ENCODE measurements at regions not wholly inside any gene's neighbourhood (a gene's known extent, or its start where the extent isn't known, plus 50 kb on each side); places are given as distances from the start of the nearest gene placed in this dataset.
A peak's percentile ranks its signal among the peaks of the same experiment; 100 is the strongest.

- peak overlapping the region; percentile 23 for H3K4me3 ChIP-seq (ENCODE audit: low read depth, low read length)
- TF ChIP-seq, protein P1, sequence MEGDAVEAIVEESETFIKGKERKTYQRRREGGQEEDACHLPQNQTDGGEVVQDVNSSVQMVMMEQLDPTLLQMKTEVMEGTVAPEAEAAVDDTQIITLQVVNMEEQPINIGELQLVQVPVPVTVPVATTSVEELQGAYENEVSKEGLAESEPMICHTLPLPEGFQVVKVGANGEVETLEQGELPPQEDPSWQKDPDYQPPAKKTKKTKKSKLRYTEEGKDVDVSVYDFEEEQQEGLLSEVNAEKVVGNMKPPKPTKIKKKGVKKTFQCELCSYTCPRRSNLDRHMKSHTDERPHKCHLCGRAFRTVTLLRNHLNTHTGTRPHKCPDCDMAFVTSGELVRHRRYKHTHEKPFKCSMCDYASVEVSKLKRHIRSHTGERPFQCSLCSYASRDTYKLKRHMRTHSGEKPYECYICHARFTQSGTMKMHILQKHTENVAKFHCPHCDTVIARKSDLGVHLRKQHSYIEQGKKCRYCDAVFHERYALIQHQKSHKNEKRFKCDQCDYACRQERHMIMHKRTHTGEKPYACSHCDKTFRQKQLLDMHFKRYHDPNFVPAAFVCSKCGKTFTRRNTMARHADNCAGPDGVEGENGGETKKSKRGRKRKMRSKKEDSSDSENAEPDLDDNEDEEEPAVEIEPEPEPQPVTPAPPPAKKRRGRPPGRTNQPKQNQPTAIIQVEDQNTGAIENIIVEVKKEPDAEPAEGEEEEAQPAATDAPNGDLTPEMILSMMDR (conservative IDR thresholded peaks at IDR 0.05; ENCODE audit: low read depth, low read length) = no peak
- DNase-seq (ENCODE audit: low read depth) = no peak
These were observed 105.0 kb upstream of the PRB2 start for GRCh38 chr12:11500188-11500860.

DNA sequence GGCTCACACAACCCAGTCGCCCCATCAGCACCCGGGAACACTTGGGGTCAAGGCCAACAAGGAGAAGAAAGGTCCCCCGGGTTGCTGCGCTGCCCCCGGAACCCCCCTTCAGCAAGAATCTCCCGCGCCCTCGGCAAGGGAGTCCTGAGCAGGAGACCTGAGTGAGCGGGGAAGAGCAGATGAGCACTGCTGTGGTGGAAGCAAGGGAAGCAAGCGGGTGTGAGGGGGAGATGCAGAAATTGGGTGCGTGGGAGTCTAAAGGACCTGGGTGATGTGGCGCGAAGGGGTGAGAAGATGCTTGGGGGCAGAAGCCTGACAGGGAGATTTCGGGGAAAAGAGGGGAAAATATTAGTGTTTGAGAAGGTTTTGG, 105.5 kb upstream of the PRB2 start:
- no peak overlapping the region for H3K4me3 ChIP-seq (ENCODE audit: low read depth, low read length)
- TF ChIP-seq, protein P1 (conservative IDR thresholded peaks at IDR 0.05; ENCODE audit: low read depth, low read length) = no peak
- no peak for DNase-seq (ENCODE audit: low read depth)

DNA sequence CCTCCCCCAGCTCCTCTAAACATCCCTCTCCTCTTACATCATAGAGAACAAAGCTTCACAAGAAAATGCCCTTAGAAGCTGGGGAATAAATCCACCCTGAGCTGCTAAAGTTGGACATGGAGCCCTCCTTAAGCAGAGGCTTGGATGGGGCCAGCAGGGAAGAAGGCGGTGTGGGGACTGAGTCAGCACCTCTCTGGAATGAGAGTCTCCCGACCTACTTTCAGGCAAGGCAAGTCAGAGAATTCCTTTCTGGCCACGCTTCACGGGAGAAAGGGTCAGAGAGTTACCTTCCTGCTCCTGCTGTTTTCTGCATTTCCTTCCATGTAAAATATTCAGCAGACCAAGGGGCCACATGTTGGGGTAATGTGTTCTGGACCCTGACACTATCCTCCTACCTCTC, 113.3 kb upstream of the PRB2 start:
- TF ChIP-seq, protein P1 (conservative IDR thresholded peaks at IDR 0.05; ENCODE audit: low read depth, low read length) = no peak
- DNase-seq (ENCODE audit: low read depth) = peak; percentile 57

DNA sequence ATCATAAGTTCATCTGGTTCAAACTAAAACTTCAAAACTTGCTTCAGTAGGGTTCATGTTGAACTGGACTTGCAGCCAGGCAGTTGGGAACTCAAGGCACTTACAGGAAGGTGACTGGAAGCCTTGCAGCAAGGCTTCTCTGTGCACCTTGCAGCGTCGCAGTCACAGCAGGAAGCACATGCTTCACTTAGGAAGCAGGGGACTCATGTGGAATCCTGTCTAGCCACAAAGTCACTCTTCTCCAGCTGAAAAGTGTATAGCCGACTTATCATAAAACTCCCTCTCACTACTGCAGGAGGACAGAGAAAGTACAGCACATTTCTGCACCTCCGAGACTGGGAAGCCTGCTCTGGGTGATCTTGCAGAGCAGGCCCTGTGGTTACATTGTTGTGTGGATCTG, 114.0 kb upstream of the PRB2 start:
- H3K4me3 ChIP-seq (ENCODE audit: low read depth, low read length) = no peak overlapping the region
- TF ChIP-seq, protein P1 (conservative IDR thresholded peaks at IDR 0.05; ENCODE audit: low read depth, low read length) = no peak
- no peak for DNase-seq (ENCODE audit: low read depth)

More for the DNA sequence above, 113.3 kb upstream of the PRB2 start:
- H3K4me3 ChIP-seq (ENCODE audit: low read depth, low read length) = no peak overlapping the region

DNA sequence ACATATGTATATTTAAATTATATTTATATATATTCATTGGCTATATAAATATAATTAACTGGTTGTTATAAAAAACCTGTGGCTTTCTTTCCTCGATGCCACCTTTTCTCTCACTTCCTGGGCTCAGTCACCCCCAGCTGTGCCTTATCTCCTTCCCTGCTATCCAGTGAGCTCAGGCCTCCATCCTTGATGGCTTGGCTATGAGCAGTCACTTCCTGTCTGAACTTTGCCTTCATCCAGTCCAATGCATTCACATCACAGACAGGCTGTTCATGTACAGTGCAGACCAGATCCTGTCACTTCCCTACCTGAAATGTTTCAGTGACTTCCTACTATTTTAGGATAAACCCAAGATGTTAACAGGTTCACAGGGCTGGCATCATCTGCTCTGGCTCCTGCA, 115.3 kb upstream of the PRB2 start:
- TF ChIP-seq, protein P1 (conservative IDR thresholded peaks at IDR 0.05; ENCODE audit: low read depth, low read length) = no peak
- no peak overlapping the region for H3K4me3 ChIP-seq (ENCODE audit: low read depth, low read length)
- no peak for DNase-seq (ENCODE audit: low read depth)

DNA sequence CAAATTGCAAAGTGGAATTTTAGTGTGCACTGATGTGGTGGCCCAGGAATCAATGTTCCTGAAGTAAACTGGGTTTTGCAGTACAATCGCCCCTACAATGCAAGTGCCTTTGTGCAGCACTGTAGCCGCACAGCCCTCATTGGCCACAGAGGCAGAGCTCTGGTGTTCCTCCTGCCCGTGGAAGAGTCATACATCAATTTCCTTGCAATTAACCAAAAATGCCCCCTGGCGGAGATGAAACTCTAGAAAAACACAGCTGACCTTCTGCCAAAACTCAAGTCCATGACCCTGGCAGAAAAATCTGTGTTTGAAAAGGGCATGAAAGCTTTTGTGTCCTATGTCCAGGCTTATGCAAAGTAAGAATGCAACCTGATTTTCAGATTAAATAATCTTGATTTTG, 117.9 kb upstream of the PRB2 start:
- no peak for DNase-seq (ENCODE audit: low read depth)
- TF ChIP-seq, protein P1 (conservative IDR thresholded peaks at IDR 0.05; ENCODE audit: low read depth, low read length) = peak; percentile 34
- no peak overlapping the region for H3K4me3 ChIP-seq (ENCODE audit: low read depth, low read length)

GRCh38 chr12:11517080-11517479, 121.7 kb upstream of the PRB2 start:
- no peak overlapping the region for H3K4me3 ChIP-seq (ENCODE audit: low read depth, low read length)
- TF ChIP-seq, protein P1 (conservative IDR thresholded peaks at IDR 0.05; ENCODE audit: low read depth, low read length) = no peak
- no peak for DNase-seq (ENCODE audit: low read depth)

Measured in epithelial cell of proximal tubule (primary cell).